Ovary (tissue), 7 donors: ENCODE measurements at regions not wholly inside any gene's neighbourhood (a gene's known extent, or its start where the extent isn't known, plus 50 kb on each side); places are given as distances from the start of the nearest gene placed in this dataset.

Experiments
- DNase-seq, 5 donors: peaks; one replicate each; pipeline ENCODE4 v3.0.0-alpha.2; 2019 to 2020
- H3K27ac ChIP-seq, 2 donors: fragments of 200-600 bp; one replicate each; pipeline versions ENCODE4 v1.5.1 to v1.8.0; 2019 to 2022
- H3K27me3 ChIP-seq: fragments of 200-600 bp; one replicate; pipeline ENCODE4 v1.8.0; 2022
- H3K36me3 ChIP-seq: fragments of 200-600 bp; sonication (generic); one replicate; pipeline ENCODE4 v1.5.1; 2019
- H3K4me1 ChIP-seq: one replicate; pipeline ENCODE4 v1.8.1; 2013; ENCODE audit warnings: mild to moderate bottlenecking, moderate library complexity; ENCODE audit not compliant: insufficient read depth
- H3K4me3 ChIP-seq: fragments of 200-600 bp; sonication (generic); one replicate; pipeline ENCODE4 v1.5.1; 2017
- H3K9me3 ChIP-seq, 2 donors: fragments of 200-600 bp in 1 of 2; sonication (generic) in 1 of 2; one replicate each; pipeline versions ENCODE4 v1.5.1 to v1.8.1; 2013 to 2019; ENCODE audit warnings: mild to moderate bottlenecking in 1 of 2, moderate library complexity in 1 of 2
- CTCF ChIP-seq, 3 donors: fragments of 450-650 bp in 2 of 3; fragments of 200-600 bp in 1 of 3; IDR thresholded peaks; one replicate each; pipeline versions ENCODE4 v1.5.1 to v1.8.0; 2016 to 2022; ENCODE audit warnings: antibody characterized with exemption in 3 of 3, mild to moderate bottlenecking in 1 of 3
- EP300 ChIP-seq: sonication (generic); formaldehyde crosslinking; IDR thresholded peaks from one replicate; pipeline ENCODE4 v1.6.1; 2017; ENCODE audit warnings: antibody characterized with exemption
- POLR2A ChIP-seq: fragments of 450-650 bp; IDR thresholded peaks from one replicate; pipeline ENCODE4 v1.6.1; 2017; ENCODE audit warnings: antibody characterized with exemption, mild to moderate bottlenecking, moderate library complexity
- WGBS, 3 donors: extraction: QIAGEN DNeasy Blood & Tissue Kit in 1 of 3; methylation state at CpG; one replicate each; pipeline versions ENCODE4 v1.1.5 to v1.1.7; 2013 to 2017; 5-methylcytosine and 5-hydroxymethylcytosine counted together
- intact Hi-C, 4 donors: fragments of 100-400 bp; cut with DNase I; formaldehyde crosslinking; loops; one replicate each; pipeline versions ENCODE4 v1.11.0 to v1.15.1; 2022 to 2023
- donor health status: DM: no; HTN: no; CAD: no; lungs with moderate emphysema.
- donor health status: DM: no; HTN: no; CAD: no.
- donor health status: Bipolar disorder and iron deficiency.
- donor health status: DM: no; HTN: no; CAD: no.
- donor health status: DM: yes; HTN: yes; CAD: no.

- no peak for DNase-seq
- H3K36me3 ChIP-seq: no peaks in the 10 kb centered on the region
- TF ChIP-seq EP300: no peak
- TF ChIP-seq POLR2A: no peak
- no peak for TF ChIP-seq CTCF (IDR thresholded peaks at IDR 0.05)
- no peaks in the 10 kb centered on the region for H3K27me3 ChIP-seq
- intact Hi-C loops: no loop called here
- H3K9me3 ChIP-seq: no peaks in the 10 kb centered on the region
- no peak overlapping the region for H3K4me3 ChIP-seq
- WGBS, 3 donors: 86 to 89% (median 86%) methylated on average over 16 of the region's 16 CpGs
- H3K27ac ChIP-seq: no peak overlapping the region
- H3K4me1 ChIP-seq: no peaks in the 10 kb centered on the region
Observed at GRCh38 chr12:38155020-38155395, 161.6 kb upstream of the ALG10B start.

GRCh38 chr12:38155526-38156496 is 160.8 kb upstream of the ALG10B start:
- Histone ChIP-seq H3K4me3 (no peak overlapping the region), H3K27me3 (no peaks in the 10 kb centered on the region), H3K27ac (no peak overlapping the region), H3K36me3 (no peaks in the 10 kb centered on the region), H3K9me3 (no peaks in the 10 kb centered on the region), H3K4me1 (no peaks in the 10 kb centered on the region)
- peak in 1 of 5 donors; percentile 10 for DNase-seq
- intact Hi-C loops: no loop called here
- 83 to 88% (median 84%) methylated on average over 52 of the region's 52 CpGs for WGBS, 3 donors
- TF ChIP-seq POLR2A (no peak), EP300 (no peak), CTCF (IDR thresholded peaks at IDR 0.05) (no peak)

- H3K36me3 ChIP-seq: no peaks in the 10 kb centered on the region
- intact Hi-C loops: no loop called here
- 86 to 87% (median 86%) methylated on average over 39 of the region's 39 CpGs for WGBS, 3 donors
- H3K27me3 ChIP-seq: no peaks in the 10 kb centered on the region
- H3K4me1 ChIP-seq: no peaks in the 10 kb centered on the region
- TF ChIP-seq CTCF (IDR thresholded peaks at IDR 0.05) (no peak), POLR2A (no peak), EP300 (no peak)
- no peak overlapping the region for H3K27ac ChIP-seq
- no peak overlapping the region for H3K4me3 ChIP-seq
- DNase-seq: peak in 2 of 5 donors; percentile 10
- no peaks in the 10 kb centered on the region for H3K9me3 ChIP-seq
Observed at GRCh38 chr12:38156497-38157245, 159.9 kb upstream of the ALG10B start.

- no peaks in the 10 kb centered on the region for H3K36me3 ChIP-seq
- H3K27me3 ChIP-seq: no peaks in the 10 kb centered on the region
- TF ChIP-seq EP300: no peak
- no peak for TF ChIP-seq CTCF (IDR thresholded peaks at IDR 0.05)
- TF ChIP-seq POLR2A: no peak
- no peak overlapping the region for H3K27ac ChIP-seq
- 87 to 89% (median 89%) methylated on average over 39 of the region's 39 CpGs for WGBS, 3 donors
- no peaks in the 10 kb centered on the region for H3K9me3 ChIP-seq
- H3K4me1 ChIP-seq: no peaks in the 10 kb centered on the region
- DNase-seq: peak in 2 of 5 donors; percentile 8 to 18
- intact Hi-C loops: no loop called here
- H3K4me3 ChIP-seq: no peak overlapping the region
Observed at GRCh38 chr12:38157274-38157932, 159.2 kb upstream of the ALG10B start.
